GM23248 (cell line): ENCODE measurements at regions not wholly inside any gene's neighbourhood (a gene's known extent, or its start where the extent isn't known, plus 50 kb on each side); places are given as distances from the start of the nearest gene placed in this dataset.

Source experiments
- EZH2 ChIP-seq: fragments of 200-600 bp; sonication (generic); IDR thresholded peaks from 2 replicates; pipeline ENCODE4 v1.6.1; 2018; ENCODE audit warnings: antibody characterized with exemption, mild to moderate bottlenecking; ENCODE audit not compliant: insufficient read depth, poor library complexity, severe bottlenecking
- EZH2phosphoT487 ChIP-seq: fragments of 200-600 bp; sonication (generic); IDR thresholded peaks from 2 replicates; pipeline ENCODE4 v1.6.1; 2018; ENCODE audit warnings: antibody characterized with exemption, moderate library complexity, mild to moderate bottlenecking, low read depth; ENCODE audit not compliant: insufficient read depth

- no peak for TF ChIP-seq EZH2
- no peak for TF ChIP-seq EZH2phosphoT487
Measured at GRCh38 chr2:40584432-40584831, 132.5 kb upstream of the SLC8A1 start.
